Stimulated activated memory B cell treated with anti-CD40 and anti-IgM and Interleukin-4, amounts not matched to agents 10 μg/mL and 1 μg/mL and 100 μg/mL, for 72 hours (primary cell): ENCODE measurements at regions not wholly inside any gene's neighbourhood (a gene's known extent, or its start where the extent isn't known, plus 50 kb on each side); places are given as distances from the start of the nearest gene placed in this dataset.
"Not testable (repeated sequence)": the region's sequence is repeated elsewhere in the genome, so short reads cannot be mapped to it uniquely, and the experiment has no call there.

ENCODE experiments used
- ATAC-seq: fragments of 150-1000 bp; cut with Tn5 transposase; 2 replicates; pipeline ENCODE4 v1.10.0; 2021
- H3K27ac Mint-ChIP-seq: one replicate; pipeline ENCODE4 v1.8.0; 2022; ENCODE audit warnings: mild to moderate bottlenecking, mixed read lengths
- H3K27me3 Mint-ChIP-seq: one replicate; pipeline ENCODE4 v1.8.0; 2022; ENCODE audit warnings: mixed read lengths
- H3K36me3 Mint-ChIP-seq: one replicate; pipeline ENCODE4 v1.8.0; 2022; ENCODE audit warnings: mixed read lengths
- H3K4me1 Mint-ChIP-seq: one replicate; pipeline ENCODE4 v1.8.0; 2022; ENCODE audit warnings: mixed read lengths
- H3K4me3 Mint-ChIP-seq: one replicate; pipeline ENCODE4 v1.8.0; 2022; ENCODE audit warnings: mild to moderate bottlenecking, moderate library complexity, mixed read lengths
- H3K9me3 Mint-ChIP-seq: one replicate; pipeline ENCODE4 v1.8.0; 2022; ENCODE audit warnings: mixed read lengths

GRCh38 chr4:132479543-132479942 lies 669.6 kb upstream of the PCDH10 start:
- ATAC-seq = no peak
- Mint-ChIP-seq H3K4me1 (no peaks in the 10 kb centered on the region), H3K4me3 (no peak overlapping the region), H3K36me3 (no peaks in the 10 kb centered on the region), H3K27ac (no peak overlapping the region), H3K27me3 (no peaks in the 10 kb centered on the region), H3K9me3 (no peaks in the 10 kb centered on the region)

GRCh38 chr4:132488555-132488954 lies 660.5 kb upstream of the PCDH10 start:
- Mint-ChIP-seq H3K4me3 (no peak overlapping the region), H3K36me3 (no peaks in the 10 kb centered on the region), H3K9me3 (peaks cover 6% of the 10 kb centered on the region), H3K4me1 (no peaks in the 10 kb centered on the region), H3K27ac (no peak overlapping the region), H3K27me3 (no peaks in the 10 kb centered on the region)
- no peak for ATAC-seq

- no peak overlapping the region for H3K27ac Mint-ChIP-seq
- H3K4me3 Mint-ChIP-seq = no peak overlapping the region
- no peaks in the 10 kb centered on the region for H3K36me3 Mint-ChIP-seq
Observed at GRCh38 chr4:132493476-132493875, 655.6 kb upstream of the PCDH10 start.

GRCh38 chr4:132495267-132495812 lies 653.8 kb upstream of the PCDH10 start:
- not testable (repeated sequence) for H3K36me3 Mint-ChIP-seq, H3K27me3 Mint-ChIP-seq, ATAC-seq, H3K27ac Mint-ChIP-seq, H3K4me1 Mint-ChIP-seq, H3K9me3 Mint-ChIP-seq, H3K4me3 Mint-ChIP-seq

More at GRCh38 chr4:132493476-132493875, 655.6 kb upstream of the PCDH10 start:
- Mint-ChIP-seq H3K4me1 (no peaks in the 10 kb centered on the region), H3K27me3 (no peaks in the 10 kb centered on the region), H3K9me3 (peaks cover 6% of the 10 kb centered on the region)
- no peak for ATAC-seq

- H3K9me3 Mint-ChIP-seq = peaks cover 6% of the 10 kb centered on the region
- H3K27me3 Mint-ChIP-seq = no peaks in the 10 kb centered on the region
- no peaks in the 10 kb centered on the region for H3K36me3 Mint-ChIP-seq
- no peaks in the 10 kb centered on the region for H3K4me1 Mint-ChIP-seq
- ATAC-seq = no peak
- no peak overlapping the region for H3K27ac Mint-ChIP-seq
- no peak overlapping the region for H3K4me3 Mint-ChIP-seq
Observed at GRCh38 chr4:132498215-132498614, 650.9 kb upstream of the PCDH10 start.

- Mint-ChIP-seq H3K27me3 (no peaks in the 10 kb centered on the region), H3K36me3 (no peaks in the 10 kb centered on the region), H3K9me3 (peaks cover 3% of the 10 kb centered on the region), H3K4me3 (no peak overlapping the region), H3K4me1 (no peaks in the 10 kb centered on the region), H3K27ac (no peak overlapping the region)
- ATAC-seq = no peak
Observed at GRCh38 chr4:132502096-132502552, 647.0 kb upstream of the PCDH10 start.

- no peak overlapping the region for H3K4me3 Mint-ChIP-seq
- no peaks in the 10 kb centered on the region for H3K4me1 Mint-ChIP-seq
- no peak for ATAC-seq
- peaks cover 4% of the 10 kb centered on the region for H3K9me3 Mint-ChIP-seq
- no peaks in the 10 kb centered on the region for H3K36me3 Mint-ChIP-seq
- no peaks in the 10 kb centered on the region for H3K27me3 Mint-ChIP-seq
- no peak overlapping the region for H3K27ac Mint-ChIP-seq
Observed at GRCh38 chr4:132504438-132504837, 644.7 kb upstream of the PCDH10 start.

GRCh38 chr4:132506568-132506967 lies 642.5 kb upstream of the PCDH10 start:
- peaks cover 3% of the 10 kb centered on the region for H3K9me3 Mint-ChIP-seq
- no peak overlapping the region for H3K4me3 Mint-ChIP-seq
- H3K27ac Mint-ChIP-seq = no peak overlapping the region
- no peak for ATAC-seq
- H3K4me1 Mint-ChIP-seq = no peaks in the 10 kb centered on the region
- no peaks in the 10 kb centered on the region for H3K27me3 Mint-ChIP-seq
- no peaks in the 10 kb centered on the region for H3K36me3 Mint-ChIP-seq

- Mint-ChIP-seq H3K4me1 (no peaks in the 10 kb centered on the region), H3K9me3 (peaks cover 5% of the 10 kb centered on the region), H3K36me3 (no peaks in the 10 kb centered on the region), H3K4me3 (no peak overlapping the region), H3K27ac (no peak overlapping the region), H3K27me3 (no peaks in the 10 kb centered on the region)
- ATAC-seq = no peak
Observed at GRCh38 chr4:132513491-132513890, 635.6 kb upstream of the PCDH10 start.

- Mint-ChIP-seq H3K36me3 (no peaks in the 10 kb centered on the region), H3K4me1 (no peaks in the 10 kb centered on the region), H3K27me3 (no peaks in the 10 kb centered on the region), H3K27ac (no peak overlapping the region), H3K9me3 (peaks cover 3% of the 10 kb centered on the region), H3K4me3 (no peak overlapping the region)
- no peak for ATAC-seq
Observed at GRCh38 chr4:132526652-132527051, 622.4 kb upstream of the PCDH10 start.

- H3K27ac Mint-ChIP-seq = no peak overlapping the region
- H3K4me3 Mint-ChIP-seq = no peak overlapping the region
- H3K4me1 Mint-ChIP-seq = no peaks in the 10 kb centered on the region
- H3K9me3 Mint-ChIP-seq = peaks cover 3% of the 10 kb centered on the region
- no peak for ATAC-seq
- no peaks in the 10 kb centered on the region for H3K36me3 Mint-ChIP-seq
- no peaks in the 10 kb centered on the region for H3K27me3 Mint-ChIP-seq
Observed at GRCh38 chr4:132527817-132528216, 621.3 kb upstream of the PCDH10 start.

GRCh38 chr4:132530861-132531260 lies 618.2 kb upstream of the PCDH10 start:
- Mint-ChIP-seq H3K4me3 (no peak overlapping the region), H3K27ac (no peak overlapping the region), H3K36me3 (no peaks in the 10 kb centered on the region), H3K9me3 (no peaks in the 10 kb centered on the region), H3K4me1 (no peaks in the 10 kb centered on the region), H3K27me3 (no peaks in the 10 kb centered on the region)
- ATAC-seq = no peak

GRCh38 chr4:132540268-132540667 lies 608.8 kb upstream of the PCDH10 start:
- peaks cover 7% of the 10 kb centered on the region for H3K9me3 Mint-ChIP-seq
- H3K4me3 Mint-ChIP-seq = no peak overlapping the region
- H3K27me3 Mint-ChIP-seq = no peaks in the 10 kb centered on the region
- no peak overlapping the region for H3K27ac Mint-ChIP-seq
- H3K36me3 Mint-ChIP-seq = no peaks in the 10 kb centered on the region
- ATAC-seq = no peak
- H3K4me1 Mint-ChIP-seq = no peaks in the 10 kb centered on the region

- no peaks in the 10 kb centered on the region for H3K36me3 Mint-ChIP-seq
- peaks cover 7% of the 10 kb centered on the region for H3K9me3 Mint-ChIP-seq
- H3K4me3 Mint-ChIP-seq = no peak overlapping the region
- H3K4me1 Mint-ChIP-seq = no peaks in the 10 kb centered on the region
- no peaks in the 10 kb centered on the region for H3K27me3 Mint-ChIP-seq
- H3K27ac Mint-ChIP-seq = no peak overlapping the region
- ATAC-seq = no peak
Observed at GRCh38 chr4:132540797-132541196, 608.3 kb upstream of the PCDH10 start.

- no peak overlapping the region for H3K27ac Mint-ChIP-seq
- H3K4me1 Mint-ChIP-seq = no peaks in the 10 kb centered on the region
- H3K4me3 Mint-ChIP-seq = no peak overlapping the region
- H3K27me3 Mint-ChIP-seq = no peaks in the 10 kb centered on the region
- H3K9me3 Mint-ChIP-seq = peaks cover 8% of the 10 kb centered on the region
- no peaks in the 10 kb centered on the region for H3K36me3 Mint-ChIP-seq
- no peak for ATAC-seq
Observed at GRCh38 chr4:132542228-132542627, 606.9 kb upstream of the PCDH10 start.

GRCh38 chr4:132548463-132548862 lies 600.6 kb upstream of the PCDH10 start:
- Mint-ChIP-seq H3K9me3 (peaks cover 3% of the 10 kb centered on the region), H3K27ac (no peak overlapping the region), H3K4me3 (no peak overlapping the region), H3K4me1 (no peaks in the 10 kb centered on the region), H3K27me3 (no peaks in the 10 kb centered on the region), H3K36me3 (no peaks in the 10 kb centered on the region)
- no peak for ATAC-seq

GRCh38 chr4:132556316-132556715 lies 592.8 kb upstream of the PCDH10 start:
- peaks cover 3% of the 10 kb centered on the region for H3K9me3 Mint-ChIP-seq
- no peak overlapping the region for H3K27ac Mint-ChIP-seq
- H3K36me3 Mint-ChIP-seq = no peaks in the 10 kb centered on the region
- no peaks in the 10 kb centered on the region for H3K4me1 Mint-ChIP-seq
- no peaks in the 10 kb centered on the region for H3K27me3 Mint-ChIP-seq
- H3K4me3 Mint-ChIP-seq = no peak overlapping the region
- no peak for ATAC-seq
